ENCODE measurements at regions not wholly inside any gene's neighbourhood (a gene's known extent, or its start where the extent isn't known, plus 50 kb on each side); places are given as distances from the start of the nearest gene placed in this dataset.

GRCh38 chr5:66345281-66345680 is 201.2 kb downstream of the SREK1 start (continued):
- TF ChIP-seq ZBTB44 (tag by site-specific recombination; IDR thresholded peaks at IDR 0.05) (no peak), ZNF660 (tag by site-specific recombination; IDR thresholded peaks at IDR 0.05) (no peak), ZEB2 (tag by site-specific recombination; IDR thresholded peaks at IDR 0.05) (no peak), ZNF121 (tag by site-specific recombination; IDR thresholded peaks at IDR 0.05) (no peak), ZNF2 (tag by site-specific recombination; IDR thresholded peaks at IDR 0.05) (no peak), ZNF394 (tag by site-specific recombination; IDR thresholded peaks at IDR 0.05; ENCODE audit: borderline replicate concordance) (no peak), HIC1 (tag by site-specific recombination; IDR thresholded peaks at IDR 0.05) (no peak), BCL11A (tag by site-specific recombination; IDR thresholded peaks at IDR 0.05; ENCODE audit: low read depth) (no peak), REPIN1 (tag by site-specific recombination; IDR thresholded peaks at IDR 0.05; ENCODE audit: low read depth) (no peak), ZNF426 (tag by site-specific recombination; IDR thresholded peaks at IDR 0.05) (no peak), ZBTB8A (tag by site-specific recombination; IDR thresholded peaks at IDR 0.05) (no peak)

- Histone ChIP-seq H3K36me3 (ENCODE audit: control insufficient read depth in 2 of 2, insufficient read depth in 1 of 2, low read length in 2 of 2) (no peaks in the 10 kb centered on the region), H3K4me1 (ENCODE audit: control insufficient read depth, insufficient read depth, low read length) (no peaks in the 10 kb centered on the region), H3K27ac (ENCODE audit: extremely low read depth, low read depth, low read length) (no peak overlapping the region), H3K9me3 (ENCODE audit: control insufficient read depth, insufficient read depth, low read depth, low read length) (no peaks in the 10 kb centered on the region), H3K4me3 (ENCODE audit: low read depth, low read length) (no peak overlapping the region)
- ChIA-PET CTCF (interaction anchor here (0.7 kb wide), 1 partner anchor 40 kb away, joined by 3 read pairs; no protein-coding TSS in a partner anchor), POLR2A (no interaction called here)
- TF ChIP-seq ZSCAN5A (tag by site-specific recombination; IDR thresholded peaks at IDR 0.05): no peak
- TF ChIP-seq ZNF830 (tag by site-specific recombination; IDR thresholded peaks at IDR 0.05; ENCODE audit: low read depth): no peak
- TF ChIP-seq YY2 (tag by site-specific recombination; IDR thresholded peaks at IDR 0.05): no peak
- no peak for TF ChIP-seq ZNF10 (tag by site-specific recombination; IDR thresholded peaks at IDR 0.05)
- no peak for TF ChIP-seq ZNF48 (tag by site-specific recombination; IDR thresholded peaks at IDR 0.05)
- no peak for TF ChIP-seq ATF2 (tag by site-specific recombination; IDR thresholded peaks at IDR 0.05; ENCODE audit: low read depth)
- TF ChIP-seq KLF7 (tag by site-specific recombination; IDR thresholded peaks at IDR 0.05; ENCODE audit: borderline replicate concordance): no peak
- TF ChIP-seq ZNF311 (tag by site-specific recombination; IDR thresholded peaks at IDR 0.05; ENCODE audit: borderline replicate concordance): no peak
- no peak for TF ChIP-seq OVOL3 (tag by site-specific recombination; IDR thresholded peaks at IDR 0.05)
- no peak for TF ChIP-seq ZNF501 (tag by site-specific recombination; IDR thresholded peaks at IDR 0.05)
- no peak for TF ChIP-seq ZNF324 (tag by site-specific recombination; IDR thresholded peaks at IDR 0.05)
- no peak for TF ChIP-seq ZNF747 (tag by site-specific recombination; IDR thresholded peaks at IDR 0.05)
- TF ChIP-seq KLF17 (tag by site-specific recombination; IDR thresholded peaks at IDR 0.05): no peak
- no peak for TF ChIP-seq HIC1 (tag by site-specific recombination; IDR thresholded peaks at IDR 0.05)
- TF ChIP-seq ZNF23 (tag by site-specific recombination; IDR thresholded peaks at IDR 0.05; ENCODE audit: borderline replicate concordance): no peak
- TF ChIP-seq ZNF555 (tag by site-specific recombination; conservative IDR thresholded peaks at IDR 0.05): no peak
Measured at GRCh38 chr5:66346869-66347268, 202.8 kb downstream of the SREK1 start.
